ENCODE measurements at regions not wholly inside any gene's neighbourhood (a gene's known extent, or its start where the extent isn't known, plus 50 kb on each side); places are given as distances from the start of the nearest gene placed in this dataset.

DNA sequence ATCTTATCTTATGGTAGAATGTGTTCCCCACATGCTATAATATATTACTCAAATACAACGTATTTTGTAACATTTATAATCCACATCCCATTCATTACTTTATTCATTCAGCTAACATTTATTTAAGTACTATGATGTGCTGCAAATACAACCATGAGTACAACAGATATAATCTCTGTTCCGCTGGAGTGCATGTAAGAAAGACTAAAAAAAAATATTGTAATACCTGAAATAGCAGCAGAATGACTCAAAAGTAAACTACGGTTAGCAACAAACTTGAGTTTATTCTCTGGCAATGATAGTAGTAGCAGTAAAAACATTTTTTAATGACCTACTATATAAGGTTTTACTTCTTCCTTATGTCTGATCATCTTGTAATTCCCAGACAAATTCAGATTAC is 1776.3 kb downstream of the STIM2 start:
- H3K9ac ChIP-seq (ENCODE audit: low read length), result no peak overlapping the region
- Mint-ChIP-seq H3K36me3 (ENCODE audit: low read depth, unreplicated experiment) (no peaks in the 10 kb centered on the region), H3K27me3 (ENCODE audit: low read depth, unreplicated experiment) (no peaks in the 10 kb centered on the region), H3K4me1 (ENCODE audit: low read depth, unreplicated experiment) (no peaks in the 10 kb centered on the region), H3K27ac (ENCODE audit: unreplicated experiment) (no peak overlapping the region), H3K4me3 (ENCODE audit: unreplicated experiment) (no peak overlapping the region), H3K9me3 (ENCODE audit: unreplicated experiment) (no peaks in the 10 kb centered on the region)
- no peaks in the 10 kb centered on the region for H4K20me1 ChIP-seq (ENCODE audit: insufficient read depth, low read length)
- no peaks in the 10 kb centered on the region for H3K79me2 ChIP-seq (ENCODE audit: insufficient read depth, low read length)
- H3K4me1 ChIP-seq (ENCODE audit: insufficient read depth, low read length), result no peaks in the 10 kb centered on the region
- no peak overlapping the region for H3K4me2 ChIP-seq (ENCODE audit: low read length)
- DNase-seq (ENCODE audit: low read depth) (no peak), FAIRE-seq (no peak)
- H3K36me3 ChIP-seq (ENCODE audit: insufficient read depth, low read length), result no peaks in the 10 kb centered on the region
- H3K27me3 ChIP-seq (ENCODE audit: insufficient read depth, low read length), result no peaks in the 10 kb centered on the region
- H3K27ac ChIP-seq (ENCODE audit: low read depth, low read length), result no peak overlapping the region
- TF ChIP-seq, protein P1, sequence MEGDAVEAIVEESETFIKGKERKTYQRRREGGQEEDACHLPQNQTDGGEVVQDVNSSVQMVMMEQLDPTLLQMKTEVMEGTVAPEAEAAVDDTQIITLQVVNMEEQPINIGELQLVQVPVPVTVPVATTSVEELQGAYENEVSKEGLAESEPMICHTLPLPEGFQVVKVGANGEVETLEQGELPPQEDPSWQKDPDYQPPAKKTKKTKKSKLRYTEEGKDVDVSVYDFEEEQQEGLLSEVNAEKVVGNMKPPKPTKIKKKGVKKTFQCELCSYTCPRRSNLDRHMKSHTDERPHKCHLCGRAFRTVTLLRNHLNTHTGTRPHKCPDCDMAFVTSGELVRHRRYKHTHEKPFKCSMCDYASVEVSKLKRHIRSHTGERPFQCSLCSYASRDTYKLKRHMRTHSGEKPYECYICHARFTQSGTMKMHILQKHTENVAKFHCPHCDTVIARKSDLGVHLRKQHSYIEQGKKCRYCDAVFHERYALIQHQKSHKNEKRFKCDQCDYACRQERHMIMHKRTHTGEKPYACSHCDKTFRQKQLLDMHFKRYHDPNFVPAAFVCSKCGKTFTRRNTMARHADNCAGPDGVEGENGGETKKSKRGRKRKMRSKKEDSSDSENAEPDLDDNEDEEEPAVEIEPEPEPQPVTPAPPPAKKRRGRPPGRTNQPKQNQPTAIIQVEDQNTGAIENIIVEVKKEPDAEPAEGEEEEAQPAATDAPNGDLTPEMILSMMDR (IDR thresholded peaks at IDR 0.05; ENCODE audit: insufficient read depth, low read depth, low read length), result no peak
- no peak for TF ChIP-seq EZH2 (IDR thresholded peaks at IDR 0.05; ENCODE audit: insufficient read depth, low read length)
- H2AFZ ChIP-seq (ENCODE audit: low read depth, low read length), result no peak overlapping the region
- H3K4me3 ChIP-seq (ENCODE audit: insufficient read depth, low read depth, low read length), result no peak overlapping the region
- H3K9me3 ChIP-seq (ENCODE audit: insufficient read depth, low read depth, low read length), result no peaks in the 10 kb centered on the region

DNA sequence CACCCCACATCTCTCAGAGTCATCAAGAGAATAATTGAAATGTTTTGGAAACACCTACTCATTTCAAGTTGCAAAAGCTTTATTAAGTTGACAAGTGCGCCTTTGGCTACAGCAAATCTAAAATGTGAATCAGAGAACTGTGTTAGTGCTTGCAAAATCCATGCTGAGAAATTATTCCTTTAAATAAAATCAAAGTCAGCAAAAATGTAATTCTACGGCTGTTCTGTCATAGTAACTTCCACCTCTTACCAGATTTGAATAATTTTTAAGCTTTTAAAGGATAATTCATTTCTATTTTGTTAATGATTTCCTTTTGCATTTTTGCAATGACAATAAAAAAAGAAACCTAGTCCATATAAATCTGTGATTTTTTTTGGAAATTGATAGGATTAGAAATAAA is 1779.1 kb downstream of the STIM2 start:
- Mint-ChIP-seq H3K9me3 (ENCODE audit: unreplicated experiment) (no peaks in the 10 kb centered on the region), H3K4me3 (ENCODE audit: unreplicated experiment) (no peak overlapping the region), H3K4me1 (ENCODE audit: low read depth, unreplicated experiment) (no peaks in the 10 kb centered on the region), H3K27ac (ENCODE audit: unreplicated experiment) (no peak overlapping the region), H3K36me3 (ENCODE audit: low read depth, unreplicated experiment) (no peaks in the 10 kb centered on the region), H3K27me3 (ENCODE audit: low read depth, unreplicated experiment) (no peaks in the 10 kb centered on the region)
- no peaks in the 10 kb centered on the region for H3K79me2 ChIP-seq (ENCODE audit: insufficient read depth, low read length)
- no peaks in the 10 kb centered on the region for H3K36me3 ChIP-seq (ENCODE audit: insufficient read depth, low read length)
- no peaks in the 10 kb centered on the region for H3K4me1 ChIP-seq (ENCODE audit: insufficient read depth, low read length)
- no peak overlapping the region for H3K4me2 ChIP-seq (ENCODE audit: low read length)
- H3K9me3 ChIP-seq (ENCODE audit: insufficient read depth, low read depth, low read length), result no peaks in the 10 kb centered on the region
- FAIRE-seq (no peak), DNase-seq (ENCODE audit: low read depth) (no peak)
- no peak overlapping the region for H3K9ac ChIP-seq (ENCODE audit: low read length)
- no peak overlapping the region for H2AFZ ChIP-seq (ENCODE audit: low read depth, low read length)
- no peak overlapping the region for H3K4me3 ChIP-seq (ENCODE audit: insufficient read depth, low read depth, low read length)
- H4K20me1 ChIP-seq (ENCODE audit: insufficient read depth, low read length), result no peaks in the 10 kb centered on the region
- no peak overlapping the region for H3K27ac ChIP-seq (ENCODE audit: low read depth, low read length)
- TF ChIP-seq, protein P1 (IDR thresholded peaks at IDR 0.05; ENCODE audit: insufficient read depth, low read depth, low read length), result no peak
- TF ChIP-seq EZH2 (IDR thresholded peaks at IDR 0.05; ENCODE audit: insufficient read depth, low read length), result no peak
- H3K27me3 ChIP-seq (ENCODE audit: insufficient read depth, low read length), result no peaks in the 10 kb centered on the region

DNA sequence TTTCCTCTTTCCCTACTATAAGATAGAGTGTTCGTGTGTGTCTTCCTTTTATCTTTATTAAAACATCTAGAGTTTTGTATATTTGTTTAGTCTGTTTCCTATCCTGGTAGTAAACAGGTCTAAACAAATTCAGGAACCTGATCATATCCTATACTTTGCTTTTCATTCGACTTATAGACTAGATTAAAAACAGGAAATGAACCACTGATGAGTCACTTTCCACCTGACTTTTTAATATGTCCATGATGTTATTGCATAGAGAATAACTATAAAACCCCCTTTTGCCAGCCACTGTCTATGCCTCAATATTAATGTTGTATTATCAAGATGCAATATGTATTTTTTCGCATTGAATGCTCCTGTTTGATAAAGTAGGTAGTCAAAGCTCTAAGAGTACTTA is 1794.0 kb downstream of the STIM2 start:
- no peak overlapping the region for H3K4me3 Mint-ChIP-seq (ENCODE audit: unreplicated experiment)
- no peaks in the 10 kb centered on the region for H4K20me1 ChIP-seq (ENCODE audit: insufficient read depth, low read length)
- no peaks in the 10 kb centered on the region for H3K36me3 ChIP-seq (ENCODE audit: insufficient read depth, low read length)
- H3K9me3 Mint-ChIP-seq (ENCODE audit: unreplicated experiment), result peaks cover 3% of the 10 kb centered on the region
- H3K4me1 ChIP-seq (ENCODE audit: insufficient read depth, low read length), result no peaks in the 10 kb centered on the region
- no peaks in the 10 kb centered on the region for H3K27me3 Mint-ChIP-seq (ENCODE audit: low read depth, unreplicated experiment)
- H3K4me2 ChIP-seq (ENCODE audit: low read length), result no peak overlapping the region
- no peaks in the 10 kb centered on the region for H3K36me3 Mint-ChIP-seq (ENCODE audit: low read depth, unreplicated experiment)
- no peak overlapping the region for H3K27ac Mint-ChIP-seq (ENCODE audit: unreplicated experiment)
- H3K27ac ChIP-seq (ENCODE audit: low read depth, low read length), result no peak overlapping the region
- no peak for TF ChIP-seq EZH2 (IDR thresholded peaks at IDR 0.05; ENCODE audit: insufficient read depth, low read length)
- TF ChIP-seq, protein P1 (IDR thresholded peaks at IDR 0.05; ENCODE audit: insufficient read depth, low read depth, low read length), result no peak
- no peak overlapping the region for H2AFZ ChIP-seq (ENCODE audit: low read depth, low read length)
- H3K27me3 ChIP-seq (ENCODE audit: insufficient read depth, low read length), result no peaks in the 10 kb centered on the region
- H3K79me2 ChIP-seq (ENCODE audit: insufficient read depth, low read length), result no peaks in the 10 kb centered on the region
- H3K4me1 Mint-ChIP-seq (ENCODE audit: low read depth, unreplicated experiment), result no peaks in the 10 kb centered on the region
- no peaks in the 10 kb centered on the region for H3K9me3 ChIP-seq (ENCODE audit: insufficient read depth, low read depth, low read length)
- H3K4me3 ChIP-seq (ENCODE audit: insufficient read depth, low read depth, low read length), result no peak overlapping the region
- DNase-seq (ENCODE audit: low read depth), result no peak
- no peak for FAIRE-seq
- no peak overlapping the region for H3K9ac ChIP-seq (ENCODE audit: low read length)

All from astrocyte (in vitro differentiated cells and primary cell).